ENCODE measurements at regions not wholly inside any gene's neighbourhood (a gene's known extent, or its start where the extent isn't known, plus 50 kb on each side); places are given as distances from the start of the nearest gene placed in this dataset.
"Not testable (repeated sequence)": the region's sequence is repeated elsewhere in the genome, so short reads cannot be mapped to it uniquely, and the experiment has no call there.

GRCh38 chr21:5162693-5163574, 5358.4 kb upstream of the TPTE start:
- not testable (repeated sequence) for H3K4me3 ChIP-seq, H3K27me3 ChIP-seq, H3K4me1 ChIP-seq, H3K9me3 ChIP-seq, H4K20me1 ChIP-seq, H3K4me2 ChIP-seq, H3K36me3 ChIP-seq, H3K9ac ChIP-seq, H3K27ac ChIP-seq

- H3K9me3 ChIP-seq, H3K9ac ChIP-seq, H3K4me3 ChIP-seq, H3K4me1 ChIP-seq, H3K27ac ChIP-seq, H4K20me1 ChIP-seq, H3K27me3 ChIP-seq, H3K4me2 ChIP-seq, H3K36me3 ChIP-seq: not testable (repeated sequence)
Observed at GRCh38 chr21:5165829-5166228, 5355.6 kb upstream of the TPTE start.

Data from BLaER1 (cell line).